Pancreas (tissue), 10 donors: ENCODE measurements at regions not wholly inside any gene's neighbourhood (a gene's known extent, or its start where the extent isn't known, plus 50 kb on each side); places are given as distances from the start of the nearest gene placed in this dataset.

Experiments
- ATAC-seq, 4 donors: fragments of 200-7000 bp; cut with Tn5 transposase; one replicate each; pipeline versions ENCODE4 v1.8.0 to v1.9.1; 2020; ENCODE audit warnings: mild to moderate bottlenecking in 4 of 4, moderate library complexity in 4 of 4
- DNase-seq, 6 donors: peaks; one replicate each; pipeline ENCODE4 v3.0.0-alpha.2; 2020
- FAIRE-seq: peaks from 2 replicates; lab custom pipeline; 2012; peaks lifted over from hg19 to GRCh38; lab: Jason Lieb, UNC
- H3K27ac ChIP-seq, 4 donors: fragments of 200-600 bp; sonication (generic); 1 replicate in 3 of 4; 2 replicates in 1 of 4; pipeline versions ENCODE4 v1.5.0 to v1.8.0; 2020
- H3K27me3 ChIP-seq, 4 donors: fragments of 200-600 bp; one replicate each; pipeline ENCODE4 v1.8.0; 2021
- H3K36me3 ChIP-seq, 3 donors: fragments of 200-600 bp; sonication (generic) in 1 of 3; one replicate each; pipeline versions ENCODE4 v1.5.0 to v1.8.0; 2020 to 2021
- H3K4me1 ChIP-seq, 3 donors: fragments of 200-600 bp; one replicate each; pipeline ENCODE4 v1.8.0; 2021
- H3K4me3 ChIP-seq, 4 donors: fragments of 200-600 bp; sonication (generic) in 2 of 4; one replicate each; pipeline versions ENCODE4 v1.5.0 to v1.8.0; 2020 to 2021
- H3K9me3 ChIP-seq, 4 donors: fragments of 200-600 bp; one replicate each; pipeline ENCODE4 v1.8.0; 2021
- CTCF ChIP-seq, 4 donors: fragments of 200-600 bp; sonication (generic) in 3 of 4; IDR thresholded peaks; one replicate each; pipeline versions ENCODE4 v1.5.0 to v1.8.0; 2021; ENCODE audit warnings: antibody characterized with exemption in 4 of 4
- WGBS, 2 donors: extraction: QIAGEN DNeasy Blood & Tissue Kit; methylation state at CpG; one replicate each; pipeline ENCODE4 v1.1.7; 2013; 5-methylcytosine and 5-hydroxymethylcytosine counted together
- intact Hi-C, 3 donors: fragments of 100-400 bp; cut with DNase I; formaldehyde crosslinking; loops; one replicate each; pipeline versions ENCODE4 v1.11.1 to v1.14.2; 2022
- donor health status: healthy with polysubstance abuse.
- donor health status: DM: no; HTN: no; CAD: no; lungs with moderate emphysema.
- donor health status: DM: no; HTN: no; CAD: no.
- donor health status: control.
- donor health status: control.
- donor health status: Bipolar disorder and iron deficiency.
- donor health status: DM: yes; HTN: yes; CAD: no.
- donor health status: DM: no; HTN: no; CAD: no.
- donor health status: DM: no; HTN: no; CAD: no.
- donor health status: DM: yes; HTN: yes; CAD: no.

GRCh38 chr6:8492536-8493133 is 57.3 kb upstream of the SLC35B3 start:
- intact Hi-C loops: no loop called here
- ATAC-seq: no peak
- no peak overlapping the region for H3K27ac ChIP-seq
- WGBS, 2 donors: 59 to 75% methylated on average over 2 of the region's 2 CpGs
- no peaks in the 10 kb centered on the region for H3K9me3 ChIP-seq
- H3K27me3 ChIP-seq: no peaks in the 10 kb centered on the region
- no peak for FAIRE-seq
- DNase-seq: no peak
- H3K4me3 ChIP-seq: no peak overlapping the region
- H3K4me1 ChIP-seq: no peaks in the 10 kb centered on the region
- H3K36me3 ChIP-seq: no peaks in the 10 kb centered on the region
- TF ChIP-seq CTCF (IDR thresholded peaks at IDR 0.05): no peak
